ENCODE measurements at regions not wholly inside any gene's neighbourhood (a gene's known extent, or its start where the extent isn't known, plus 50 kb on each side); places are given as distances from the start of the nearest gene placed in this dataset.

DNA sequence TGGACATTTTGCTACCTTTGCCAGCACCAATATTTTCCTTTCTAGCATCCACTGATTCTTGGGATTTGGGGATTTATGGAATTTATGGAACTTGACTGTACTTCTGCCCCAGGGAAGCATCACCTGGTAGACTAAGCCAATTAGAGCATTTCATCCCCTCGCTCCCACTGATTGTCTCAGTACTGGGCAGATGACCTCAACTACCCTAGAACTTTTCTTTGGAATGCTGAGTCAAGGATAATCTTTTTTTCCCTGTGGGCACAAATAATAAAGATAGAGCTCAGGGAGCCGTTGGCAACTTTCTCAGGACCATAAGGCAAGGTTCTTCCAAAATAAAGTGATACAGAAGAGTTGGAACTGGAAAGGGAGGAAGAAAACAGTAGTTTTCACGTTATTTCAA lies 438.4 kb downstream of the PLK2 start:
- TF ChIP-seq CTCF (IDR thresholded peaks at IDR 0.05) (no peak), EP300 (IDR thresholded peaks at IDR 0.05) (no peak), POLR2A (IDR thresholded peaks at IDR 0.05) (no peak)

Measured in ovary (tissue), 3 donors.